T47D (cell line): ENCODE measurements at regions not wholly inside any gene's neighbourhood (a gene's known extent, or its start where the extent isn't known, plus 50 kb on each side); places are given as distances from the start of the nearest gene placed in this dataset.

Experiments
- DNase-seq, 2 experiments: peaks; one replicate each; pipeline versions ENCODE4 v3.0.0 to v3.0.0-alpha.2; 2011 to 2012; ENCODE audit warnings: low read depth in 1 of 2, low spot score in 1 of 2
- JUND ChIP-seq: IDR thresholded peaks from 2 replicates; pipeline ENCODE4 v1.6.1; 2012; ENCODE audit warnings: low read depth
- in situ Hi-C: cut with HindIII; loops from 2 replicates; pipeline ENCODE4 v1.10.0; 2016; ENCODE audit warnings: low sequenced_read_pairs, low pct_unique_long_range_greater_than_20kb

- no peak for TF ChIP-seq JUND
- in situ Hi-C loops: no loop called here
- DNase-seq: no peak
These were observed 411.7 kb downstream of the CADM1 start for GRCh38 chr11:115092516-115092915.

- DNase-seq: no peak
- TF ChIP-seq JUND: no peak
- in situ Hi-C loops: no loop called here
These were observed 406.3 kb downstream of the CADM1 start for GRCh38 chr11:115097796-115098408.

GRCh38 chr11:115100706-115101105, 403.5 kb downstream of the CADM1 start:
- in situ Hi-C loops: no loop called here
- DNase-seq: no peak
- TF ChIP-seq JUND: no peak

DNA sequence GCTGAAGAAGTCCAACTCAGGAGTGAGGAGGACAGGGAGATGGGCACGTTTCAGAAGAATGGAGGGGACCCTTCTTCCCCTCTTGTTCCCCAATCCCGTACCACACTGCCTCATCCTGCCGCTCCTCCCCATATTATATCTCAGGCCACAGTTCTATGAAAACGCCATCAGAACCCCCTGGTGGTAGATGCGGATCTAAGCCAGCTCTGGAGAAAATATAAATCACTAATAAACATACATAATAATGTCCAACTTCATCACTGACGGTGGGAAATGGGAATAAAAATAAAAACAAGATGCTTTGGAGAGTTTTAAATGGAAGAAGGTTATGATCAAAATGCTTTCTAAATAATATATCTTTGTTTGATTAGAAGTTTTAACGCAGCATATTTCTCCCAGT, 400.3 kb downstream of the CADM1 start:
- in situ Hi-C loops: no loop called here
- no peak for TF ChIP-seq JUND
- DNase-seq: no peak

- in situ Hi-C loops: no loop called here
- DNase-seq: no peak
- TF ChIP-seq JUND: no peak
These were observed 399.3 kb downstream of the CADM1 start for GRCh38 chr11:115104851-115105453.

DNA sequence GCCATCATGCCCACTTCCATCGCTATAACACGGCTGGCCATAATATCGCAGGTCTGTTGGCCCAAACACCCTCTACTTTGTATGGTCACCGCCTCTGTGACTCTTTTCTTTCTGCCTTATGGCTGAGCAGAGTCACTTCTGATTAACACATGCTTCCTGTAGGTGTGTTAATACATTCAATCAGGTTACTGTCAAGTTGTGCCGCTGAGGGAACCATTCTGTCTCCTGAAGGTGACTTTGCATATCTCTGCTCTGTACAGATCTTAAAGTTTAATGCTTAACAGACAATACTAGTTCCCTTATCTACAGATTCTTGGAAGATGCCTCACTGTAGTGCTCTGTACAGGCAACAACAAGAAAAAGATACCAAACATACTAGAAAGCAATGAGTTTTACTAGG, 393.1 kb downstream of the CADM1 start:
- in situ Hi-C loops: no loop called here
- no peak for TF ChIP-seq JUND
- DNase-seq: no peak

DNA sequence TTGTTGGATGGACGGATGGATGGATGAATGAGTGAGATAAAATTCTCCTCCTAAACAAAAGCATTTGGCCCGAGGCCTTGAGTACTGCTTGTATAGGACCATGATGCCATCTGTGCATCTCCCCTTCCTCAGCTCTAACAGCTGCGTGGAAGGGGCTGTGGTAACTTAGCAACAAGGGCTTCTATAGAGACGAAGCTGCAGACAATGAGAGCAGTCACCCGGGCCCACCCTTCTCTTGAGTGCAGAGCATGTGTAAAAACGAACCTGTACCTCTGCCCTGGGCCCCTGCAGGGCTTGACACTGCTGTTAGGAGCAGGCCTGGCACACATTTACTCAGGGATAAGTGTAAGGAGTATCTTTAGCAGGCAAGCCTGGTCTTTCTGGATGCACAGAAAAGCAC, 391.5 kb downstream of the CADM1 start:
- no peak for DNase-seq
- in situ Hi-C loops: no loop called here
- no peak for TF ChIP-seq JUND

DNA sequence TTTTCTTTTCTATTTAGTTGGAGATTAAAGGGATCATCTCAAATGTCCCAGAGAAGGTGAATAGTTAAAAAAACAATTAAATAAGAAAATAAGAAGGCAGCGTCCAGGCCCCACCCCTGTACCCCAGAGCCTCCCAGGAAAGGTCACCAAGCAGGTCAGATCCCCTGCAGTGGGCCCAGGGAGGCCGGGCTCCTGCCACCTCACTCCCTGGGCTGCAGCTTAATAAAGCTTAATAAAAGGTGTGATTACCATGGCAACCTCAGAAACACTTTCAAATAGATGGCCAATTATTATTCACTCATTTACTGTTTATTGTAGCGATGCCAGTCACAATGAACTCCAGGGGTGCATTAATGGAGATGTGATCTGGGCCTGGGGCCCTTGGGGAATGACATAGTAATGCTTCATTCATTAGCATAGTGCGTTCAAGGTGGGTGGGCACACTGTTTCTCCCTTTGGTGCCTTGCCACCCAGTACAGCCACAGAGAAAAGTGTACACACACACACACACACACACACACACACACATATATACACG, 386.2 kb downstream of the CADM1 start:
- no peak for TF ChIP-seq JUND
- DNase-seq: no peak
- in situ Hi-C loops: no loop called here

GRCh38 chr11:115119146-115119545, 385.1 kb downstream of the CADM1 start:
- no peak for TF ChIP-seq JUND
- DNase-seq: no peak
- in situ Hi-C loops: no loop called here
